ENCODE measurements at regions not wholly inside any gene's neighbourhood (a gene's known extent, or its start where the extent isn't known, plus 50 kb on each side); places are given as distances from the start of the nearest gene placed in this dataset.

DNA sequence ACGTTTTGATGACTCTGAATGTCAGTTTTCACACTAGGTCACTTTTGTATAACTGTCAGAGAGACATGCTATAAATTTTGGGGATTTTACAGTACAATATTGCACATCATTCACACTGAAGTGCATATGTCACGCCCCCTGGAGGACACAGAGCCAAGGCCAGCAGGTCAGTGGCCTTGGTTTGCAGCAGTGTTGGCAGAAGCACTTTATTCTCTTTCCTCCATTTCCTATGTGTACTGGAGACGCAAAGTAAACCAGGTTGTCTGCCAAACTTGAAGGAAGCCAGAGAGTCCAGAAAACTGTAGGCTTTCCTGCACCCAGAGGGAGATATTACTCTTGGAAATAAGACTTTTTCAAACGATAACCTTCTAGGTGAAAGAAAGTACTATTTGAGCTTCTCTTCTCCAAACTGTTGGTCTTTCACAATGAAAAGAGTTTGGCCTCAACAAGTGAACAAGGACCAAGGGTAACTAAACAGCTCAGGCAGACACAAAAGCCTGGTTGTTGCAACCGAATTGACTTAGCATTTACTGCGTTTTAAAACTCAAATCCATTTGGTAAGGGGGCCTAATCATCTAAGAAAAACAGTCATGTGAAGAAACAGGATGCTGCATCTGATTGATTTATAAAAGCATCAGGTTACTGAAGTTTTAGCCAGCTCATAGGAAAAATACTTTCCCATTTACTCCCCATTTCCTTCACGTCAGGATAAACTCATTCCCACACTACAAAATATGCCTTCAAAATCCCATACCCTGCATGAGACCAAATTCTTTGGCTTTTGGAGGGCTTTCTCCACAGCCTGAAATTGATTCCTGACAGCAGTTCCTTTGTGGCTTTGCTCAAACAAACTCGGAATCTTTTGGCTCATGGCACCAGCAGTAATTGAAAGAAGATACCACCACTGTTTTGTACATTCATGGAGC lies 83.0 kb upstream of the SEC61G start:
- in situ Hi-C loops (cut with HindIII; ENCODE audit: low sequenced_read_pairs), result no loop called here
- DNase-seq (ENCODE audit: low spot score), result no peak

DNA sequence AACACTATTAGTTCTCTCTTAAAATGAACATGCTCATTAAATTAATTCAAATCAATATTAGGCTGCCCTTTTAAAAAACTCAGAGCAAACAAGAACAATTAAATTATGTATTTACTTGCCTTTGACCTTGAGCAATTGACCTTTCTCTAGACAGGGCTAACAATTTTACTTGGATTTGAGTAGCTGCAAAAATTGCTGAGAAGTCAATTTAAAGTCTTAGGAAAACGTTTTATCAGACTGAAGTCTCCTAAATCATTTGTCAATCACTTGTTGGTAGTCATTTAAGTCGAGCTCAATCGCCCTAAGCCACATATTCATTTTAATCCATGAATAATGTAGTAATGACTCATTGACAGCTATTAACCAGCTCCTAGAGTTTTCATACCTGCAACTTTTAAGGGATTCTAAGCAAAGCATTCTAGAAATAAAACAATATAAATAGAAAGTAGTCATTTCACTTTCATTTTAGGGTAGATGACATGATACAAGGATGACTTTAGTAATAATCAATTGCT lies 84.9 kb upstream of the SEC61G start:
- in situ Hi-C loops (cut with HindIII; ENCODE audit: low sequenced_read_pairs), result no loop called here
- DNase-seq (ENCODE audit: low spot score), result no peak

DNA sequence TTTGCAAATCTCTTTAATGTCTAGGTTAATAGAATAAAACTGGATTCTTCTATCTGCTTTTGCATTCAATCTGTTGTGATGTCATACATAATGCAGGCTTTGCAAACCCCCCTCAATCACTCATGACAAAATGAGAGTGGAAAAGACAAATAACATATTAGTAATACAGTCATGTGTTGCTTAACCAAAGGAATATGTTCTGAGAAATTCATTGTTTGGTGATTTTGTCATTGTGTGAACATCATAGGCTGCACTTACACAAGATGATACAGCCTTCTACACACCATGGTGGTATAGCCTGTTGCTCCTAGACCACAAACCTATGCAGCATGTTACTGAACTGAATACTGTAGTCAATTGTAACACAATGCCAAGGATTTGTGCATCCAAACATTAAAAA lies 87.3 kb upstream of the SEC61G start:
- no peak for DNase-seq (ENCODE audit: low spot score)
- in situ Hi-C loops (cut with HindIII; ENCODE audit: low sequenced_read_pairs), result no loop called here

DNA sequence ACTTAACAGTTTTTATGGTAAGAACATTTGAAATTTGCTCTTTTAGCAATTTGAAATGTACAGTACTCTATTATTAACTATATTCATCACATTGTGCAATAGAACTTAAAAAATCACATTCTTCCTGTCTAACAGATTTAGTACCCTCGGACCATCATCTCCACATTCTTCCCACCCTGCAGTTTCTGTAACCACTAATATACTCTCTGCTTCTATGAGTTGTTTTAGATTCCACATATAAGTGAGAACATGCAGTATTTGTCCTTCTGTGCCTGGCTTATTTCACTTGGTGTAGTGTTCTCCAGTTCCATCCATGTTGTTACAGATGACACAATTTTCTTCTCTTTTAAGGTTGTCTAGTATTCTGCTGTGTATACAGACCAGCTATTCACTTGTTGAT lies 88.9 kb upstream of the SEC61G start:
- in situ Hi-C loops (cut with HindIII; ENCODE audit: low sequenced_read_pairs), result no loop called here
- DNase-seq (ENCODE audit: low spot score), result no peak

DNA sequence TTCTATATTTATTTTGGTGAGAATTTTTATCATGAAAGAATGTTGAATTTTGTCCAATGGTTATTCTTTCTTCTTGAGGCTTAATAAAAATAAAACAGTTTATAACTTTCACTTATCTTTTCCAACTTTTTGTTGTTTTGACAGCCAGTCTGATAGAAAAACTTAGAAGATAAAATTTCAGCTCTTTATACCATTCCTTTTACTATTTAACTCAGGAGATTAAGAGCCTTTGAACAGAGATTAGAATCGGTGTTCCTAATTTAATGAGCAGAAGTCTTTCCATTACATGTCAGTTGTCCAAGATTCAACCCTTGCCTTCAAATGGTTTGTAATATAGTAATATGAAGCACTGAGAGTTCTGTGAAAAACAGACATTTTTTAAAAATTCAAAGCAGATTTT lies 97.8 kb upstream of the SEC61G start:
- in situ Hi-C loops (cut with HindIII; ENCODE audit: low sequenced_read_pairs), result no loop called here
- no peak for DNase-seq (ENCODE audit: low spot score)

DNA sequence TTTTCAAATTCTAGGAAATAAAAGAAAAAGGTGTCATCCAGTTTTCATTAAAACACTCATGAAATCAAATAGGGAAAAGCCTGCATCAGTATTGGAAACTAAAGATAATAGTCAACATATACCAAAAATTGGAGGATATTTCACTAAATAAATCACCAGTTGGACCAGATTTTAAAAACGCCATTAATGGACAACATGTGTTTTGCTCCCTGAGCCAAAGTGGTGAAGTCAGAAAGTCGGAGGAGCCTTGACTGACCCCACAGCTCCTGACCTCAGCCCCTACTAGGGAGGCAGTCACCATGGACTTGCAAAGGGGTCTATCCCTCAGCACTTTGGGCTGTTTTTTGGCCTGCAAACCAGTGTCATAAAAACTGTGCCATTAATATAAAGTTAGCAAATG lies 98.3 kb upstream of the SEC61G start:
- in situ Hi-C loops (cut with HindIII; ENCODE audit: low sequenced_read_pairs), result no loop called here
- DNase-seq (ENCODE audit: low spot score), result no peak

DNA sequence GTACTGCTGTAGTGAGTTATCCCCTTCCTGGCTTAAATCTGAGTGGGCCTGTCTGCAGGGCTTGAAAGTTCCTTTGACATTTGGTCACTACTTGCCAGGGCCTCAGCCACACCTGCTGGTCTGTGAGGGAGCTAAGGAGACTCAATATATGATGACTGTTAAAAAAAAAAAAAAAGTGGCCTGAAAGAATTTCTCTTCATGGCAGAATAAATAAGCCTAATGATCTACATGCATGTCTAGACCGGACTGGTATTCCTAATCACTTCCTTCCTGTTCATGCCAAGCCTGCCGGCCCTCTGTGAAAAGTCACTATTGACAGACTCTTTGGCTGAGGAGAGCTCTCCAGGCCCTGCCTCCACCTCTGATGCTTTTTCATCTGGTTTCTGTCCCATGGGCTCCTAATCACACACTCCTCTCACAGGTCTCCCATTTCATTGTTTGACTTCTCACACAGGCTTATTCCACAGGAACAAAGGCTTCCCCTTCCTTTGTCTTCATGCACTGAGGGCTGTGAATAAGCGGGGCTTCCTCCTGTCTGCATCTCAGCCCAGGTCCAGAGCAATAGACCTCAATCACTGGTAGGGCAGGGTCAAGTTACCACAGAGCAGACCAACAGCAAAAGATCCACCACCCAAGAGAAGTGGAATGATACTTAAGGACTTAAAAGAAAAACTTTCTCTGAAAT lies 99.1 kb upstream of the SEC61G start:
- in situ Hi-C loops (cut with HindIII; ENCODE audit: low sequenced_read_pairs), result no loop called here
- DNase-seq (ENCODE audit: low spot score), result no peak

DNA sequence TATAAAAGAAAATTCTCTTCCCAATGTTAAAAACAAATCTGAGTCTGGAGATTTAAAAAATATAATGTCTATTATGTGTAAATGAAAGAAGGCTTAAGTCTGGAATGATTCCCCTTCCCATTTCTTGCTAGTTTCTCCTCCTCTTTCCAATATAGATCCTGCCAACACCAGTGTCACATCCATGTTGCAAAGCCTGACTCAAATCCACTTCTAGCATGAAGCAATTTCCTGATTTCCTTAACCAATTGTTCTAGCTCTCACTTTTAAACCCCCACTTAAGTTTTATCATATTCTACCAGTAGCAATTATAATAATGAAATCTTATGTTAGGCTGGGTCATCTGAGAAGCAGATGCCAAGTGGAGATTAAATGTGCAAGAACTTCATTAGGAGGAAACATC lies 100.1 kb upstream of the SEC61G start:
- no peak for DNase-seq (ENCODE audit: low spot score)
- in situ Hi-C loops (cut with HindIII; ENCODE audit: low sequenced_read_pairs), result no loop called here

DNA sequence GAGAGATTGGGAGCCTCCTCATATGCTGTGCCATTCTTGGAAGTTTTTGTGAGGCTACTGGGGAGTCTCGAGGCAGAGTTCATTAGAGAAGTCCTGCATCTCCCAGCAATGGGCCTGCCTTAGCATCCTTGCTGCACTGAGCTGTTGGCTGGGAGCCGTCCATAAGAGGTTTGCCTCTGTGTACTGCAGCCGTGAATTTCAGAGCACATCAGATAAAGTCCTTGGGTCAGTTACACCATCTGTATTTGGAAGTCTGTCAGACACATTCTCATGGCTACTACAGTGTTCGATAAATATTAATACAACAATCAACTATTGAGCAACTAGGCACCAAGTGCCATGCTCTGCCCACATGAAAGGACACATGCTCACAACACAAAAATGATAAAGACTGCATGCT lies 100.5 kb upstream of the SEC61G start:
- in situ Hi-C loops (cut with HindIII; ENCODE audit: low sequenced_read_pairs), result no loop called here
- no peak for DNase-seq (ENCODE audit: low spot score)

DNA sequence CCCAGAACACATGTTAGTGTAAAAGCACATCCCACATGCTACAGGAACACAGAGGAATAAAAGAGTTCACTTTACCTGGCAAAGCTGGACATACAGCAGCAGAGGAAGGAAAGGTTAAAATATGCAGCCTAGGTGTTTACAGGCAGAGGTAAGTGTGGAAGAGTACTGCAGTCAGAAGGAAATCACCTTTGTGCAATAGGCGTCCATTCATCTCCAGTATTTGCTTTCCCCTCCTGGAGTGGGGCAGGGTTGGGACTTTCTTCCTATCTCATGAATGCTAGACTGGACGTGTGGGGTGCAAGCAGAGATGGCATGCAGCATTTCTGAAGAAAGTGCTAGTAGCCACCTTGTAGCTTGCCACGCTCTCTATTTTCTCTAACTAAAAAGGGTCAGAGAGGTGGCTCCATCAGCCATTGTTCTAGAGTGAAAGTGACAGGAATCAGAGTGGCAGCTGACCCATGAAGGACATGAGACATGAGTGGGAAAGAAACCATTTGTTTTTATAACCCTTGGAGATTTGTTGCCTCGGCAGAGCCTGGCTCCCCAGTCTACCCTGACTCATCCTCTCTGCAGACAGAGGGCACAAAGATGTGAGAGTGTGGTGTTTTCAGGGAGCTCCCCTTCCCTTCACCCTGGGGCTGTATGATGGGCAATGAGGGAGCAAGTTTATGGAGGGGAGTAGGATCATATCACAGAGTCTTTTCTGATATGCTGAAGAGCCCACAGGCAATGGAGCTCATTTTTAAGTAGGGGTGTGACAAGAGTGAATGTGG lies 101.2 kb upstream of the SEC61G start:
- in situ Hi-C loops (cut with HindIII; ENCODE audit: low sequenced_read_pairs), result no loop called here
- DNase-seq (ENCODE audit: low spot score), result no peak

DNA sequence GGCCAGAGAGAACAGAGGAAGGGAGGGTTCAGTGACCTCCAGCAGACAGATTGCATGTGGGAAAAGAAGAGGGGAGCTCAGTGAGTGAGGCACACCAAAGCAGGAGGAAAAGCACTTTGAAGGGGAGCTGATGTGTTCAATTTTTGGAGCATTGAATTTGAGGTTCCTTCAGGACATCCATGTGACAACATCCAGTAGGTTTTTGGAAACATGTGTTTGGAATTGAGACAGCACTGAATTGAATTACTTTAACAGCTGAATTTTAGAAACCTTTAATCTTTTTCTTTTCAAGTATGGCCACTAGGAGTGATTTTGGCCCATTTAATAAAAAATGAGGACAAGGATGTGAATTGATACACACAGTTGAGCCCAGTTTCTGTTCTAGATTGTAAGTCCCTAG lies 101.8 kb upstream of the SEC61G start:
- in situ Hi-C loops (cut with HindIII; ENCODE audit: low sequenced_read_pairs), result no loop called here
- DNase-seq (ENCODE audit: low spot score), result no peak

DNA sequence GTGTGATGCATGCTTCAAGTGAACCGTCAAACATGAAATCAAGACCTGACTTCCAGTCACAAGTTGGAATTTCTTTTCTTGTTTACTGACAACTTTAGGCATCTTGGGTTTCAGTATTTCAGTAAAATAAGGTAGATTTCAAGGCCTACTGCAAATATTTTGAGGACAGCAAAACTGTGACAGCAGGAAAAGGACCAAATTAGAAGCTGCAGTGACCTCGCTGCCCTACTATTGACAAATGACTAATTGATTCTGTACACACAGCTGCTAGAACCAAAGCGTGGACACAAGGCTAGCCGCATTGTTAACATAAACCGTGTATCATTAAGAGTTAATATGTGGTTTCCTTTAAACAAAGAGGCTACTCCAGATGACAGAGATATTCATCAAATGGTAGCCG lies 105.7 kb upstream of the SEC61G start:
- DNase-seq (ENCODE audit: low spot score), result no peak
- in situ Hi-C loops (cut with HindIII; ENCODE audit: low sequenced_read_pairs), result no loop called here

DNA sequence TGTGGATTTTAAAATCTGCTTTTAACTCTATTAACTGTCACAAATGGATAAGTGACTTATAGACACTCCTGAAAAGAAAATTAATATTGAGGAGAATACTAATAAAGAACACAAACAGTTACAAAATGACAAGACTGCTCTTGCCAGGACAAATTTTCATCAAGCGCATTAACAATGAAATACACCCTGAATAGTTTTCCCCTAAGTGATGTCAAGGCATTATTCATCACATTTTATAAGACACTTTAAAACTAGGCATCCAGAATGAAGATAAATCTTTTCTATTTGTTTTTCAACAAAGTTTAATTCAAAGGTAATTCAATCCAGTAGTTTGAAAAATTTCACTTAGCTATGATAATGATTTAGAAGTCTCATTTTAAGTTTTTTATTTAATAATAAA lies 110.5 kb upstream of the SEC61G start:
- no peak for DNase-seq (ENCODE audit: low spot score)
- in situ Hi-C loops (cut with HindIII; ENCODE audit: low sequenced_read_pairs), result no loop called here

DNA sequence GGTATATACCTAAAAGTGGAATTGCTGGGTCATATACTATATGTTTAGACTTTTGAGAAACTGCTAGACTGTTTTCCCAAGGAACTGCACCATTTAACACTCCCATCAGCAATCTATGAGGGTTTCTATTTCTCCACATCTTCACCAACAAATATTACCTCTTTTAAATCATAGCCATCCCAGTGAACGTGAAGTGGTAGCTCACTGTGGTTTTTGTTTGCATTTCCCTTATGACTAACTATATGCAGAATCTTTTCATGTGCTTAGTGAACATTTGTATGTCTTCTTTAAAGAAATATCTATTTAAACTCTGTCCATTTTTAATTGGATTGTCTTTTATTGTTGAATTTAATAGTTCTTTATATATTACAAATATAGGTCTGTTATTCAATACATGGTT lies 115.8 kb upstream of the SEC61G start:
- DNase-seq (ENCODE audit: low spot score), result no peak
- in situ Hi-C loops (cut with HindIII; ENCODE audit: low sequenced_read_pairs), result no loop called here

DNA sequence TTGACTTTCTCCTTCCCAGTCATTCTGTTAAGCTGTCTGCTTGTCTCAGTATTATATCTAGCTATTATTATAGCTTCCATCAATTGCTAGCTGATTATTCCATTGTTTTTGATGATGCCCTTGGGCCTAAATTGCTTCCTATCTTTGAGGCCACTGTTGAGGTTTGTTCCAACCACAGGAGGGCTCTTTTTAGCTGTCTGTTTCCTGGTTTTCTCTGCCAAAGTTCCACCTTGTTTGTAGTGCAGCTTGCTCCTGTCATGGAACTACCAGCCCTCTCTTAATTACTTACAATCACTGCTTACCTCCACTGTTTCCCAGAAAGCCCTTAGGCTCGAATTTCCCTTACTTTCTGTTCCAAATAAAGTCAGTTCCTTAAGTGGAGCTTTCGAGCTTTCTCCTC lies 118.7 kb upstream of the SEC61G start:
- no peak for DNase-seq (ENCODE audit: low spot score)
- in situ Hi-C loops (cut with HindIII; ENCODE audit: low sequenced_read_pairs), result no loop called here

DNA sequence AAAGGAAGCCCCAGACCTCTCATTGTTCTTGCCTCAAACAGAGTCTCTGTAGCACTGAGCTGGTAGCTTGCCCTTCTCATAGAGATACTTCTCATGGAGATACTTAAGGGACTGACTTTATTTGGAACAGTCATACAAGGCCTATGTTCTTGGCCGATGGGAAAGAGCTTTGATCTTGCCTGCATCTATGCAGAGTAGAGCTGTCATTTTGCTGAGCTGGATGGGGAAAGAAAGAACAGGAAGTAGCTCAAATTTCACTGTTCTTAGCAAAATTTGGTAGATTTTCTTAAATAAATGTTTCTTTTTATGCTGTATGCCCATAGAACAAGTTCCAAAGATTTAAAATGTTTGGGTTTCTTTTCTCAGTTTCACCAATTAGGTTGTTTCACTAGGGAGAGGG lies 119.3 kb upstream of the SEC61G start:
- in situ Hi-C loops (cut with HindIII; ENCODE audit: low sequenced_read_pairs), result no loop called here
- DNase-seq (ENCODE audit: low spot score), result no peak

DNA sequence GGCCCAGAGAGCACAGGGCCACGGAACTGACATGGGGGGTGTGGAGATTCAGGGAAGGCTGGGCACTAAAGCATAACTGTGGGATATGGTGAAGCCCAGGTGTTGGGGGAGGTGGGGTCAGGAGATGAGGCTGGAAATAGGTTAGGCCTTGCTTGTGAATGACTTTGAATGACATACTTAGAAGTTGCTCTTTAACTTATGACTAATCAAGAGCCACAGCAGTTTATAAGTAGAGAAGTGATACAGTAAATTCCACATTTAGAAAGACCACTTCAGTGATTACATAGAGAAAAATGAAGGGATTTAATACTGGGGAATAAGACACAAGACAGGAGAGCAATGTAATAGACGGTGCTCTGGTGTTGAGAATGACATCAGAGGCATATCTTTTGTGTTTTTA lies 120.8 kb upstream of the SEC61G start:
- in situ Hi-C loops (cut with HindIII; ENCODE audit: low sequenced_read_pairs), result no loop called here

DNA sequence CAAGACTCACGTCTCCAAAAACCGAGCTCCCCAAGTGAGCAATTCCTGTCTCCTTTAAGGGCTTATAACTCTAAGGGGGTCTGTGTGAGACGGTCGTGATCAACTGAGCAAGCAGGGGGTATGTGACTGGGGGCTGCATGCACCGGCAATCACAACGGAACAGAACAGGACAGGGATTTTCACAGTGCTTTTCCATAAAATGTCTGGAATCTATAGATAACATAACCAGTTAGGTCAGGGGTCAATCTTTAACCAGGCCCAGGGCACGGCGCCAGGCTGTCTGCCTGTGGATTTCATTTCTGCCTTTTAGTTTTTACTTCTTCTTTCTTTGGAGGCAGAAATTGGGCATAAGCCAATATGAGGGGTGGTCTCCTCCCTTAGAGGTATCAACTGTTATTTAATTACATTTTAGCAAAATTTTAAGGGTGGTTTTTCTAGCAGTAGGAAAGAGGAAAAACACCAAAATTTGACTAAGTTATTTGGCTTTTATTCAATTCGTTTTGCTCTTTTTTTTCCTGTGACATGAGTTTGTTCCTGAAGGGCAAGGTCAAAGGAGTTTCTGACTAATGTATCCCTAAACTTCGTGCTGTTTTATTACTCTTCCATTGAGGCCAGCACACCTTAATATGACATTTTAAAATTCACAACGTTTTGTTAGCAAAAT lies 121.4 kb upstream of the SEC61G start:
- in situ Hi-C loops (cut with HindIII; ENCODE audit: low sequenced_read_pairs), result no loop called here
- DNase-seq (ENCODE audit: low spot score), result no peak

More for the DNA sequence above, 120.8 kb upstream of the SEC61G start:
- no peak for DNase-seq (ENCODE audit: low spot score)

DNA sequence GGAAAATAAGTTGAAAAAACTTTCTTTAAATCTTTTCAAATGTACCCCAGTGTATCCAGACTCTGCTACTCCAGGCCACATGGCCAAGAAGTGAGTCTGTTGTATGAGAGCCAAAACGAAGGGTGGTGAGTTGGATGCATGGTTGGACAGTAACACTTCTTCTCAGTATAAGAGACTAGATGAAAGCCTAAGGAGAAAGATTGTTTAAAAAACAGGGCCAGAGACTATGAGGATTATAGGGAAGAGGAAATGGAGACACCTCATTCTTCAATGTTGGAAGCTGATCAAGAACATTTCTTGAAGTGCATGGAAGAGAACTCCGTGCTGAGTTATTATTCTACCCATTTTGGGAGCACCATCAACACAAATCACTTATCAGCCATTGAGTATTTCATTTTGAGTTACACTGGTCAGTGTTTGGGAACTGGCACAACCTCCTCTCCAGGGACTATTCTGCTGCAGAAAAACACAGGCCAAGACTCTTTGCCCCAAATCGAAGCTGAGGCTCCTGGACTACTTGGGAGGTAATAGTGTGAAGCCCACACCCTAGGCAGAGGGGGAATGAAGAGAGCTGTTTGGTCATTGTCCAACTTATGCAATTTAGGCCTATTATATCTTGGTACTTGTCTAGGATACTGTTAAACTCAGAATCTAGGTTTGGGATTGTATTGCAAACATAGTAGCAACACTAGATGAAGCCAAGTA lies 123.0 kb upstream of the SEC61G start:
- in situ Hi-C loops (cut with HindIII; ENCODE audit: low sequenced_read_pairs), result no loop called here
- DNase-seq (ENCODE audit: low spot score), result no peak
